RPMI7951 (cell line): ENCODE measurements at regions not wholly inside any gene's neighbourhood (a gene's known extent, or its start where the extent isn't known, plus 50 kb on each side); places are given as distances from the start of the nearest gene placed in this dataset.
"Not testable (repeated sequence)": the region's sequence is repeated elsewhere in the genome, so short reads cannot be mapped to it uniquely, and the experiment has no call there.

Experiments used
- DNase-seq: peaks from one replicate; pipeline ENCODE4 v3.0.0-alpha.2; 2012; ENCODE audit warnings: low read depth

- DNase-seq: no peak
Observed at GRCh38 chr6:22194188-22194921, 102.5 kb downstream of the PRL start.

DNA sequence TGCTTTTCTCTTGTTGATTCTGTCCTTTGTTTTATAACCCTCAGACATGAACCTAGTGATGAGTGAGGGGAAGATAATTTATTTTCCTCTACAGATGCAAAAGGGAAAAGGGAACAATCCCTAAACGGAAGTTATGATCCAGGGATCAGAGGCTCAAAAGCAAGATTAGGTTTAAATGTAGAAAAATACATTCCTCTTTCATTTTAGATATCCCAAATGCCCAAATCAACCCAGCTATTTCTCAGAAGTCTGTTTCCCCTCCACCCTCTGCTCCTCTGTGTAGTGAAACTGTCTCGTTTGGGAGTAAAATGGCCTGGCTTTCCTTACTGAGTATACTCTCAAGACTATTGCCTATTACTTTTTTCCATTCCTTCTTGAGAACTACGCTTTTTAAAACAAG lies 97.1 kb downstream of the PRL start:
- no peak for DNase-seq

GRCh38 chr6:22204153-22204552 lies 92.7 kb downstream of the PRL start:
- DNase-seq: no peak

DNA sequence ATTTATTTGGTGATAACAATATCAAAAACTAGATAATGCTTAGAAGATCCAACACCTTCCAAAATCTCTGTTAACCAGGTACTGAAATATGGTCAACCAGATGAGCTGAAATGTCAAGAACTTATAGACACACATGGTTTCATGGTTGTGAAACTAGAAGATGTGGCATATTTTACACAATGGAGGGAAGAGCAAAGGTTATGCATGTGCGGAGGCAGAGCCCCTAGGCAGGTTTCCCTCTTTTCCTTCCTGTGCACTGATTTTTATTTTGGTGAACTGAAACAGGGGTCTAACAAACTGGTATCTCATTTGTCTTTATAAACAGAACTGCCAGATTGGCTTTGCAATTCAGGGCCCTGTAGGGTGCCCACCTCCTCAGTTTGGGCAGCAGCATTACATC lies 91.6 kb downstream of the PRL start:
- no peak for DNase-seq

DNA sequence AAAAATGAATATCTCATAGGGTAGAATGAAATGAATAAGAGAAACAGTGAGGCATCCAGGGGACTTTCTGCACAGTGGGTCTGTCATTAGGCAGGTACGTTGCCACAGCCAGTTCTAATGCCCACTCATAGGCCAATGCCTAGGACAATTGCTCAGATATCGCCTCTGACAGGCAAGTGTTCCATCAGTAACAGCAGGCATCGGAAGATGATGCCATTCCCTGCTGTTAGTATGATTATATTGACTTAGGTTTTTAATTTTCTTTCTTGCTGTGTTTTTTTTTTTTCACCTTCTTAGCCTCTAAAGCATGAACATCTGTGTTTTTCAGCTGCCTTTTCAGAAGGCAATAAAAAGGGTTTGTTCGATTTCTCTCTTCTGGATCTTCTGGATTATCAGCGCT lies 90.7 kb downstream of the PRL start:
- no peak for DNase-seq

- DNase-seq: no peak
Observed at GRCh38 chr6:22208026-22208425, 88.8 kb downstream of the PRL start.

GRCh38 chr6:22214314-22214713 lies 82.5 kb downstream of the PRL start:
- DNase-seq: no peak

GRCh38 chr6:22215474-22215873 lies 81.4 kb downstream of the PRL start:
- not testable (repeated sequence) for DNase-seq

DNA sequence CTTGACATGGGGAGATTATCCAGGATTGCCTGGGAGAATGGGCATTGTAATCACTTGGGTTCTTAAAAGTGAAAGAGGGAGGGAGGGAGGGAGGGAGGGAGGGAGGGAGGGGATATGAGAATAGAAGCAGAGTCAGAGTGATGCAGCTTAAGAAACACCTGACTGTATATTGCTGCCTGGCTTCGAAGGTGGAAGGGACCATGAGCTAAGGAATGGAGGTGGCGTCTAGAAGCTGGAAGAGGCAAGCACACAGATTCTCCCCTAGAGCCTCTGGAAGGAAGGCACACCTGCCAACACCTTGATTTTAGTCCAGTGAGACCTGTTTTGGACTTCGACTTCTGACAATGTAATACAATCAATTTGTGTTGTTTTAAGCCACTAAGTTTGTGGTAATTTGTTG lies 78.4 kb downstream of the PRL start:
- DNase-seq: no peak

DNA sequence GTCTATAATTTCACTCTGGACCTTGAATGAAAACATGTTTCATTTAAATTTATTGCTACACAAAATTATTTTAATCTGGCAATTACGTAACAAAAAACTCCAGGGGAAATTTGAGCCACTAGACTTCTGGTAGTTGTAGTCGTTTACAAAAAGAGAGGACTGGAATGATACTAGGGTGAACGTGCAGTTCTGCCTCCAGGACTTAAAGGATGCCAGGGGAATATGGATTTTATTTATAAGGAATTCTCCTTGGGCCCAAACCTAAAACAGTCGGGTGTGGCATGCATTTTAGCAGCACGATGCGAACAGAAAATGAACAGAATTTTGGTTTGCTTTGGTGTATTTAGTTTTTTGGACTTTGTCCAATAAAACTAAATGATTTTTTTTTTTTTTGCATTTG lies 76.9 kb downstream of the PRL start:
- no peak for DNase-seq

DNA sequence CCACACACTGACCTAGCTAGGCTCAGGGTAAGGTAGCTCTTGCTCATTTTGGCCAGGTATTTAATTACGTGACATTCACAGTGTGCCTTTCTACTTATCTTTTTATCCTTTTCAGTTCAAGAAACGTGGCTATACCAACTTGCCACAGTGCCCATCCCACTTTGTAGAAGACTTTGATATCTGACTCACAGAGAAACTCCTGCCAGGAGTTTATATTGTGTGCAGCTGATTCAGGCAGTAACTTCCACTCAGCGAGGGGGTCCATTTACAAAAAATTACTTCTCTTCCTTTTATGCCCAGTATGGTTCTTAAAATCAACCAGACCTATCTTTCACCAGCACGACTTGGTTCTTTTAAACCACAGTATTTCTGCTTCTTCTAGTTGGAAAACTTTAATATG lies 75.6 kb downstream of the PRL start:
- DNase-seq: no peak

DNA sequence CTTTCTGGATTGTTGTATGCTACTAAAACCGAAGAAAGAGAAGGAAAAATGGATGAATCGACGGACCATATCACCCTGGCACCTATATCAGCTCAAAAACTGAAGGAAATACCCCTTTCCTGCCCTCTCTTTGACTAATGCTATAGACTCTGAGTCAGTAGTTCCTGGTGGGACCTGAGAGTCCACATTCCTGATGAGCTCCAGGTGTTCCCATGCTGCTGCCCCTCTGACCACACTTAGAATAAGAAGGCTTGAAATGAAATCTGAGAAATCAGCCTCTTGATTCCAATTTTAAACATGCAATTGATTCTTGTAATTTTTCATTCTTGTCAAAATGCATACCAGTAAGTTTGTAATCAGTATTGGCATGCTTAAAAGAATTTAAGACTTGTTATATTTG lies 75.2 kb downstream of the PRL start:
- no peak for DNase-seq

GRCh38 chr6:22222469-22222868 lies 74.4 kb downstream of the PRL start:
- DNase-seq: no peak

GRCh38 chr6:22227824-22228610 lies 68.8 kb downstream of the PRL start:
- no peak for DNase-seq

- no peak for DNase-seq
Observed at GRCh38 chr6:22231050-22231449, 65.8 kb downstream of the PRL start.

- DNase-seq: peak; percentile 76
Observed at GRCh38 chr6:22231616-22232015, 65.2 kb downstream of the PRL start.

DNA sequence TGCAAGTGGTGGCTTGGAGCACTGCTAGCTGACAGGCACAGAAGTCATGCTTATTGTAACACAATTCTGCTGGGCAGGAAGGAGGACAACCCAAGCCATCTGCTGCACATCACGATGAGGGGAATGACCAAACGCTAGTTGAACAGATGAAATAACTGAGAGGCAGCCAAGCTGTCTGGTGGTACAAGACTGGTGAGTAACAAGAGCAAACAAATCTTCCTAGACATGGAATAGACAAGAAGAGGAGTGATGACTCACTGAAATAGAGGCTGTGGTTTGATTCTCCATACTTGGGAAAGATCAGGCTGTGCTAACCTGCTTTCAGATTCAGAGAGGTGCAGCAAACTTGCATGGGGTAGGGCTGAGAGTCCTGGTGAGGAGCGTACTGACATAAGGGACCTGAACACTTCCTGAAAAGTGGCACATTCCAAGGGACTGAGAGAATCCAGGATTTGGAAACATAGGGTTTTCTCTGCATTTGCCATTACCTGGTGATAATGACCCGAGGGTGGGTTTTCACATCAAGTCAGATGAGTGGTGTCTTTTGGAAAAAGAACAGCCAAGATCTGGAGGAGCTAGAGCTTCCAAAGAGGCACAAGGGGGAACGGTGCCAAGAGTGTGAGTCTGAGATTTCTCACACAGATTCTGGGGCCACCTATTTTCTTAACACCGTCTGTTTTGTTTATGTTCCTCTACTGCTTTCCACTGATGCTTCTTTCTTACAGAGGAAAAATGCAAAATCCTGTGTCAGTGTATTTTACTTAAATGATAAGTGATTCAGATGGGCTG lies 60.0 kb downstream of the PRL start:
- peak; percentile 94 for DNase-seq
